Fibroblast of gingiva (primary cell): ENCODE measurements at regions not wholly inside any gene's neighbourhood (a gene's known extent, or its start where the extent isn't known, plus 50 kb on each side); places are given as distances from the start of the nearest gene placed in this dataset.

Experiments
- DNase-seq: peaks from one replicate; pipeline ENCODE4 v3.0.0-alpha.2; 2011; ENCODE audit warnings: low read depth

DNA sequence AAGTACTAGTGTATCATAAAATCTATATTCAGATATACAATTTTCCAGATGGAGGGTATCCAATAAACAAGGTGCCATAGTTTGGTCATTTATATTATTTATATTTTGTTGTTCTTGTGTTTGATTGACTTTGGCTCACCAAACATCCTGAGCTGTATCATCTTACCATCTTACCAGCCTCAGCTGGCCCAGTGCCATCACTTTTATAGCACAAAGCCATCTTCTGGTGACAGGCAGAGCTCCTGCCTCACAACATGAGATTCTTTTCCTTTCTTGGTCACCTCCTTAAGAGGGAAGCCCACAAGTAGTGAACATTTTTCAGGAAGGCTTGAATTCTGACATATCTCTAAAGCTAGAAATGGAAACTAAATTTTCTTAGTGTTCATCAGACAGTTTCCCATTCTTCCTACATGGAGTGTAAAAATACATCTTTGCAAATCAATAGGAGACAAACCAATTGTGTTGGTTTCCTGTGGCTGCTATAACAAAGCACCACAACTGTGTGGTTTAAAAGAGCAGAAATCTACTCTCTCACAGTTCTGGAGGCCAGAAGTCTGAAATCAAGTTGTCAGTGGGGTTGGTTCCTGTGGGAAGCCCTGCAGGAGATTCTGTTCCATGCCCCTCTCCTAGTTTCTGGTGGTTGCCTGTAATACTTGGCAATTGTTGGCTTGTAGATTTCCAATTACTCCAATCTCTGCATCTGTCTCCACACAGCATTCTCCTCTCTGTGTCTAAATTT, 341.8 kb downstream of the MAN2A1 start:
- DNase-seq: no peak

DNA sequence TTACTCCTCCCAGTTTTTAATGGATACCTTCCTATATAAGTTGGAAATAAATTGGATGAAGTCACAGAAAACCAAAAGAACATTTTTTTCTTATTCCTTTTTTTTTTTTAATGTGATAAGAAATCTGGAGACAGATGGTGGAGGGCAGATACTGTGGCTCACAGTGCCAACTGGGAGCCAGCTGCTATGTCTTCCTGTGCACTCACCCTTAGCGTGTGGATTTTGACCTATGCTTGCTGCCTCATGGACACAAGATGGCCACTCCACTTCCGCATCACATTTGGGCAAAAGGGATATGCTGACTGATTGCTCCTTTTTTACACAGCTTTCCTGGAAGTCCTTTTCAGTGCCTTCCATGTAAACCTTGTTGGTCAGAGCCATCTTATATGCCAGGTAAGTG, 342.6 kb downstream of the MAN2A1 start:
- DNase-seq: no peak

DNA sequence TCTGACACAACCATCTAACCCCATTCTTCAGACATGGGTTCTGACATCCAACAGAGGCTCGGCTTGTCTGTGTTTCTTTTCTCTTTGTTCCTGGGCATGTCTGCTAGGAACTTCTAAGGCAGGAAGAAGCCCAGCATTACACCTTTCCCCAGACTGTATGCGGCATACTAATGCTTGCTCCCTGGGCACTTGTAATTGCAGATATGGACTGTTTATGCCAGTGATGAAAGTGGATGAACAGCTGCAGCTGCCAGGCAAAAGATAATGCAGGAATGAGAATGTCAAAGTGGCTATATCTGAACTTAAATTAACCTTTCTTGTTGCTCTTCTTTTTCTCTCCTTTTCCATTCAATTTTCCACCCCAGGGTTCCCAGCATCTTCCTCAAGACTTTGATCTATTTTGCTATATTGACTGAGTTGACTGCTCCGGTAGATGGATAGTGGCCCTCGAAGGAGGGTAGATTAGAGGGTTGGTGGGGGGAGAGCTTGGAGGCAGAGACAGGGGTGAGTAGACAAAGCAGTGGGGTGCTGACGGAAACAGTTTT, 344.4 kb downstream of the MAN2A1 start:
- DNase-seq: no peak

DNA sequence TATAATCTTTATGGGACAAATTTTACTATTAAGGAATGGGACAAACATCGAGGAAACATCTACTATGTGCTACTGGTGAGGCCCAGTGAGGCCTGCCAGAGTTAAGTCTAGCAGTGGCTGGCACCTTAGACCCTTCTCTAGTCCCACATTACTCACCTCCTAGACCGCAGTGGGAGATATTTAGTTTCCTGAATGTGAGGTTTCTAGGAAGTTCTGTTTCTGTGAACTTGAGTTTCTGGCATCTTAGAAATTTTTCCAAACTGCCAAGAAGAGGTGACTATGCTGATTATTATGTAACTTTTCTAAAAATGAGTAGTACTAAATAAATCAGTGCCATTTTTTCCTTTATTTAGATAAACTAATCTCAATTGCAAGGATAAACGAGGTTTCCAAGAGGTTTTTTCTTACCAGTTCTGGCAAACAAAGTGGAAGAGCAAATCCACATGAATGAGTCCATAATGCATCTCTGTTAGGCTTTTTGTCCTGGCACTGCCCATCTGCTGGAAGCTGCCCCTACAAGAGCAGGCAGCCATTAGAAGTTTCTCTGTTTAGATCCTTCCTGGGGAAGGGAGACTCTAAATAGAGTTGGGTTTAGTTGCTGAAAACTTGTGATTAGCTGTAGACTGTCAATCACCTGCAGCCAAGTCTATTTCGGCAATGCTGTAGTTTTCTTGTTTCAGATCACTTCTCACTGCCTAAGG, 348.7 kb downstream of the MAN2A1 start:
- DNase-seq: peak; percentile 20

- no peak for DNase-seq
Measured at GRCh38 chr5:110040178-110040577, 350.5 kb downstream of the MAN2A1 start.

DNA sequence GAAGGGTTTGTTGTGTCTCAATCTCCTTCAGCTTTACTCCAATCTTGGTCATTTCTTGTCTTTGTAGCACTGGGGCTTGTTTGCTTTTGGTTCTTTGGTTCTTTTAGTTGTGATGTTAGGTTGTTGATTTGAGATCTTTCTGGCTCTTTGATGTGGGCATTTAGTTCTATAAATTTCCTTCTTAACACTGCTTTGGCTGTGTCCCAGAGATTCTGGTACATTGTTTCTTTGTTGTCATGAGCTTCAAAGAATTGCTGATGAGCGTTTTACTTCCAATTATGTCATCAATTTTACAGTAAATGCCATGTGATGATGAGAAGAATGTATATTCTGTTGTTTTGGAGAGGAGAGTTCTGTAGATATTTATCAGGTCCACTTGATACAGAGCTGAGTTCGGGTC, 353.3 kb downstream of the MAN2A1 start:
- DNase-seq: no peak

DNA sequence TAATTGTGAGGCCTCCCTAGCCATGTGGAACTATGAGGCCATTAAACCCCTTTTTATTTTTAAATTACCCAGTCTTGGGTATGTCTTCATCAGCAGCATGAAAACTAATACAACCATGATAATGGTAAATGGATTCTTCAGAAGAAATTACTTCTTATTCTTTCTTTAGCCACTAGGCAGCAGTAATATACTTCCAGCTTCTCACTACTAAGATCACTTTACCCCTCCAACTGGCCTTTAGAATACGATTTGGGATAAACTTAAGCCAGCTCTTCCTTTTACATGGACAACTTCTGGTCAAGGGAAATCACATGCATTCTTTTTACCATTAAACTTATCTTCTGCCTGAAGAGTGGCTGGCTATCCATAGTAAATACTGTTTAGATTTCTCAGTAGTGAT, 355.4 kb downstream of the MAN2A1 start:
- DNase-seq: peak; percentile 49

DNA sequence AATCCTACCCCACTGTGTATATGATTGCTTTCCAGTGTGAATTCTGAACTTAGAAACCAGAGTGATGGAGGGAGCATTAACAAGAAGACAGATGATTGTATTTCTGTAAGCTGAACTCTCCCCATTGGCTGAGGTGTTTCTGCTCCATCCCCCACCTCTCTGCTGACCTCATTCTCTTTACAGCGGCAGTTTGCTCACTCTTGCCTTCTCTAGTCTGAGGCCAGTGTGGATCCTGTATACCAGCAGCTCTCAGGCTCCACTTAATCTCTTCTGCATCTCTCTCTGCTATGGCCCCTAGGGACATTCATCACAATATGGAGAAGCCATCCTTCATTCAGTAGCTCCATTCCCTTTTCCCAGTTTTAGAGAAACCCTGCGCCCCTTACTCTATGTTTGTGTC, 358.8 kb downstream of the MAN2A1 start:
- no peak for DNase-seq

DNA sequence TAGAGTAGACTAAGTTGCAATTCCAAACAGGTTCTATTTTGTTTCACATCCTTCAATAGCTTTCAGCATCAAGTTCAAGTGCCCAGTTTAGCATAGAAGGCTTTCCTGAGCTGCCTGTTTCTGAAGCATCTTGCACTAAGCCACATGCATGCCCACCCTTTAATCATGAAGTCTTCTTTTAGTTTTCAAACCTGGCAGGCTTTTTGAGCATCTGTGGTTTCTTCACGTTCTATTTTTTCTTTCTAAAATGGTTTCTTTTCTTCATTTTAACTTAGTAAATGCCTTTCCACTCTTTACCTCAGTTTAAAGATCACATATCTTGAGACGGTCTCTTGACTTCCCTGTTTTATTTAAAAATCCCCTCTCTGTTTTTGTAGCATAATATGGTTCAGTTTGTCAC, 360.1 kb downstream of the MAN2A1 start:
- DNase-seq: no peak

DNA sequence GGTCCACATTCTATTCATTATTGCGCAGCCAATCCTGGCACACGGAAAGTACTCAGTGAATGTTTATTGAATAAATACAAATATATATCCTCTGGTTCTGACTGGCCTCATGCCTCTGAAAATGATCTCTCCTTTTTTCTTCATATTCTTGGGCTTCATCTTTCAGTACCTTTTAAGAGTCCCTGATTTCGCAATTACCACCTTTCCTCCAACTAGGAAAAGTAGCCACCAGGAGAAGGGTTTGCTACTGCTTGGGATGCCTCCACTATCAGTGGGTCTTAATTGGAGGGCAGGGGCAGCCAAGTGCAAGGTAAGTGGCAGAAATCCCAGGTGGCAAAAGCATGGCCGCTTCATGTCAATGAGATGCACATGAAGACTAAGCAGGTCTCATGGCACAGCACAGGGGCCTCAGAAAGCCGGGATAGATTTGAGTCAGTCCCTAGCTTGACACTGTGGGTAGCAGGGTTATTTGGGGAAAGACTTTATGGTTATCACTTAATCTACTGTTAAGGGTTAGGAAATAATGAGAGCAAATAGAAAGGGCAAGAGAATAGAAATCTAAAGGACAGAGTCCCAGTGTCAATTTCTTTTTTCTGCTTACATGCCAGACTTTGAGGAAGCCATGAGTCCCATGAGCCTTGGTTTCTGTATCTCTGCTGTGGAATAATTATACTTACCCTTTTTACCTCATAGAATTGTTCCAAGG, 361.1 kb downstream of the MAN2A1 start:
- no peak for DNase-seq

DNA sequence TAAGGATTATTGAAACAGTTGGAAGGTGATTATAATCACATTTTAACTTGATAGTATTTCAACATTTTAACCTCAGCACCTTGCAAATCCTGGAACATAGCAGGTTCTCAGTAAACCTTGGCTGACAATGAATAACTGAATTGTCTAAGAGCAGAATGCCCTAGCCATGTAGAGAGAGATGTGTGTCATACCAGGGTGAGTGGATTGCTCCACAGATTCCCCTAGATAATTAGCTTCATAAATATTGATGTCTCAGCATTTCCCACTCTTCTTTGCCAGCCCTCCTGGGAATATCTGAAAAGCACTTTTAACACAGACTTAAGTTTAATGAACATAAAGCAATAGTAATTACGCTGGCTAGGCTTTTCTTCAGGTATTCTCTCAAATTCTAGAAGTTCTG, 363.5 kb downstream of the MAN2A1 start:
- DNase-seq: no peak

GRCh38 chr5:110053824-110054223, 364.1 kb downstream of the MAN2A1 start:
- no peak for DNase-seq

DNA sequence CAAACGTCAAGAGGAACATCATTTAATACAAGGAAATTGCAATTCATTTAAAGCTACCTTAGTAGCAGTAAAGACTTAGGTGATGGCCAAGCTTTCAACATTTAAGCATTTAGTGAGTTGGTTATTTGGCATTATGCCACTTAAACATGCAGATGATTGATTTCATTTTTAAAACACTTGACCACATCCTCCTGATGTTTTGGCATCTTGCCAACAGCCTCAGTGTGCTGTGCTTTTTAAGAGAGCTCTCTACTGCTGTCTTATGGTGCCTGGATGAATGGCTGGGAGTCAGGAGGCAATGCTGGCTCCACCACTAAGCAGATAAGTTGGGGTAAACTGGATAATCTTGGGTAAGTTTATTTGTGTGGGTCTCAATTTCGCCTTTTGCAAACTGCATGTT, 364.5 kb downstream of the MAN2A1 start:
- DNase-seq: peak; percentile 6

DNA sequence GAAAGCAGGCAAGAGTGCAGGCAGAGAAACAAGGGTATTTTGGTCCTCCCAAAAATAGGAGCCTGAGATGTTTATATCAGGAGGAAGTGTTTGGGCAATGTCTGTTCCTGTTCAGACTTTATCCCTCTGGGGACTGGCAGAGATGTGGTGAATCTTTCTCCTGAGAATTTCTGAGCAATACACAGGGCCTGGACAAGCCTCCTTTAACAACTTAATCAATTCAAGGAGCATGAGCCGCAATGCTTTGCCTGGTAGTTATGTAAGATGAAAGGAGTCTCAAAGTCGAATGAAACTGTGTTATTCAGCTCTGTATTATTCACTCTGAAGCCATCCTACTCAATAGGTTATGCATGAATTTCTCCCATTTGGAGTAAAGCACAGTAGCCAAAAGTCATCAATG, 365.6 kb downstream of the MAN2A1 start:
- DNase-seq: peak; percentile 54

- no peak for DNase-seq
Measured at GRCh38 chr5:110056580-110057114, 366.9 kb downstream of the MAN2A1 start.

DNA sequence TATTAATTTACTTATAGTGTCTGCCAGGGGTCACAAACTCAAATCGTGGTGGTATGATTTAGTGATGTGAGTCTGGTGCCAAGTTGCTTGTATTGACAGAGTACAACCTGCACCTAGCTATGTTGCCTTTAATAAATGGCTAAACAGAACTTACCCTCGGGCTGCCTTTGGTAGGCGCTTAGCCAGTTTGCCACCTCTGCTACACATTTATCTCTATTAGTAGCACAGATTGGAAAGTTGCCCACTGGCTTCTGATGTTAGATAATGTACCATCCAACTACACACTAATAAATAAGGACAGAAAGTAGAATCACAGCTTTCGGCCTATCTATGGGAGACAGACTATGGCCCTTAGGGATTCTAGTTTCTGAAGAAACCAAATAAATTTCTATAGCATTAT, 368.4 kb downstream of the MAN2A1 start:
- no peak for DNase-seq

DNA sequence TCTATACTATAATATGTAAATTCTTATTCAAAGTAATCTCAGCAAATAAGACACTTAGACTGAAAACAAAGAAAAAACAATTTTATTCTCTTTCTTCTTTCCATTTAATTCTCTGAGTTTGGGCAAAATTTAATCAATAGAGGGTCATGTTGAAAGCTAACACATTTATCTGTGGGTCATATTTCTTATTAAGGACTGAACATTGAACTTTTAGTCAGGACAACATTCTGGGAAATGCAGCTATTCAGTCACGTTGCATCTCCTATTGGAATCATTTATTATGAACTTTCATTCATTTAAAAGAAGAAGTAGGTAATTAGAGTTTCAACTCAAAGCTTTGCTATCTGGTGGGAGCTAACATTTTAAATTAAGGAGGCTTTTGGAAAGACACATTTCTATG, 372.5 kb downstream of the MAN2A1 start:
- DNase-seq: no peak

DNA sequence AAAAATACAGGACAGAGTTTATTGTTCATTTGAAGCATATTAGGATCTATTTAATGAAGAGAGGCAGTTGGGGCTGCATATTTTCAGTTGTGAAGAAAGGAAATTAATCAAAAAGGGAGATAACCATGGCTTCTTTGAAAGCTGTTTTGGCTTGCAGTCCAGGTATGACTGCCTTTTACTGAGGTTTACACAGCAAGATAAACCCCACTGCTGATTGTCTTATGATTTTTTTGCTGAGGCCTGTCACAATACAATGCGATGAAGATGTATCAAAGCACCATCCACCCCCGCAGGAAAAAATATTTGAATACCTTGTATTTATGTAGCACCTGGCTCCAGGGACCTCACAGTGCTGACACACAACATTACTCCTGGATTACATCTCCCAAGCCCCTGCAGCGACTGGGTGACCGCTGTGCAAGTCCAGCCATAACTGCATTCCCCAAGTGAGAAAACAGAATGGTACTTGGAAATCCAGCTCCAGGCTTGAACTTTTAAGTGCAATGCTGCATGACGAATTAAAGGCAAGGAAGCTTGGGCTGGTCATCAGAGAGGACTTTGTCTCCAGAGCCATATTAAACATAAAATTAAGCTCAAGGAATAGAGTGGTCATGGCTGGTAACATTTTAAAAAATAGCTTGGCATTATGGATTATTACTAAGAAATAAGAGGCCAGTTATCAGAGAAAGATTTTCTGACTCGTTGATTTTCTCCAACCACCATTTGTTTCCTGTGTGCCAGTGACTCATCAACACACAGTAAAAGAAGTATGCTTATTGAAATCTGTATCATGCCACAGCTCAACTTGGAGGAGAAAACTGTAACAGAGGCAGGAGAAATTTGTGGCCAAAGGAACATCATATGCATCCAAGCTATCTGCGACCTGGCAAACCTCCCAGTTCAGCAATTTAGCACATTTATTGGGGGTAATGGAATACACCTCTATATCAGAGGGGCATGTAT, 374.2 kb downstream of the MAN2A1 start:
- DNase-seq: peak; percentile 8

GRCh38 chr5:110064603-110065268, 375.0 kb downstream of the MAN2A1 start:
- no peak for DNase-seq

GRCh38 chr5:110070836-110071235, 381.1 kb downstream of the MAN2A1 start:
- no peak for DNase-seq

GRCh38 chr5:110072651-110073050, 382.9 kb downstream of the MAN2A1 start:
- DNase-seq: no peak
